K562 (cell line): ENCODE measurements at regions not wholly inside any gene's neighbourhood (a gene's known extent, or its start where the extent isn't known, plus 50 kb on each side); places are given as distances from the start of the nearest gene placed in this dataset.

Source experiments
- ATAC-seq: fragments of 200-7000 bp; cut with Tn5 transposase; 3 replicates; pipeline ENCODE4 v1.9.1; 2020; ENCODE audit warnings: moderate library complexity
- BruUV-seq: library from RNA; stranded (reverse); fragments of 400-500 nt; replicated peaks from 2 replicates; lab custom pipeline; 2021; lab: Mats Ljungman, UMichigan
- CTCF ChIA-PET: fragments of 300-600 bp; formaldehyde crosslinking; extraction: SDS; loops from one replicate; lab custom pipeline; 2021; ENCODE audit warnings: low intra/inter-chr PET ratio; lab: Yijun Ruan, JAX
- POLR2A ChIA-PET: fragments of 300-600, 350-650 bp; sonication (Branson Sonifier 250); formaldehyde crosslinking; extraction: SDS; loops from one replicate; lab custom pipeline; 2021; ENCODE audit warnings: antibody characterized with exemption, inconsistent platforms; lab: Yijun Ruan, JAX
- DNase-seq, 4 experiments: peaks; one replicate each; pipeline versions ENCODE4 v3.0.0 to v3.0.0-alpha.2; 2011 to 2018; ENCODE audit warnings: low spot score in 3 of 4, mixed read lengths in 3 of 4; ENCODE audit errors: extremely low read depth in 1 of 4
- FAIRE-seq: peaks from 2 replicates; lab custom pipeline; 2011; peaks lifted over from hg19 to GRCh38; lab: Jason Lieb, UNC
- H2AFZ ChIP-seq: 2 replicates; pipeline ENCODE4 v1.6.0; 2011; ENCODE audit warnings: low read depth, low read length, control low read depth, inconsistent platforms
- H3K27ac ChIP-seq: fragments of 200-600 bp; 3 replicates; pipeline ENCODE4 v1.8.0; 2011; ENCODE audit warnings: low read depth, mild to moderate bottlenecking, control low read depth, inconsistent platforms, low read length, moderate library complexity, mixed read lengths; ENCODE audit errors: extremely low read depth
- H3K27me3 ChIP-seq, 2 experiments: fragments of 300-600 bp in 1 of 2; 2 replicates in 1 of 2; 3 replicates in 1 of 2; pipeline versions ENCODE4 v1.6.0 to v1.8.0; 2011; ENCODE audit warnings: inconsistent platforms in 2 of 2, low read length in 2 of 2, mild to moderate bottlenecking in 1 of 2, mixed read lengths in 1 of 2, moderate library complexity in 1 of 2; ENCODE audit not compliant: control insufficient read depth in 2 of 2, insufficient read depth in 2 of 2
- H3K36me3 ChIP-seq: fragments of 300-600 bp; 3 replicates; pipeline ENCODE4 v1.8.0; 2011; ENCODE audit warnings: mild to moderate bottlenecking, low read length, inconsistent platforms; ENCODE audit not compliant: control insufficient read depth, insufficient read depth
- H3K4me1 ChIP-seq, 2 experiments: fragments of 200-600 bp in 1 of 2; replicated peaks in 1 of 2; 2 replicates in 1 of 2; 3 replicates in 1 of 2; pipeline versions ENCODE4 v1.5.1 to v1.8.0; 2011; ENCODE audit warnings: inconsistent platforms in 2 of 2, low read length in 2 of 2, mild to moderate bottlenecking in 1 of 2, mixed read lengths in 1 of 2, moderate library complexity in 1 of 2; ENCODE audit not compliant: control insufficient read depth in 2 of 2, insufficient read depth in 2 of 2
- H3K4me2 ChIP-seq: 2 replicates; pipeline ENCODE4 v1.6.1; 2011; ENCODE audit warnings: low read length, control low read depth, inconsistent platforms, mixed read lengths; ENCODE audit not compliant: insufficient read depth
- H3K4me3 ChIP-seq: fragments of 200-600 bp; sonication (generic), shearing (Covaris generic); 2 replicates; pipeline ENCODE4 v1.5.1; 2016; ENCODE audit warnings: control low read depth, inconsistent platforms
- H3K79me2 ChIP-seq: fragments of 200-600 bp; 3 replicates; pipeline ENCODE4 v1.8.0; 2011; ENCODE audit warnings: low read length, inconsistent platforms; ENCODE audit not compliant: control insufficient read depth, insufficient read depth
- H3K9ac ChIP-seq, 2 experiments: 2 replicates each; pipeline versions ENCODE4 v1.6.0 to v1.6.1; 2011; ENCODE audit warnings: low read depth in 2 of 2, low read length in 2 of 2, control low read depth in 1 of 2, inconsistent platforms in 1 of 2, mild to moderate bottlenecking in 1 of 2, mixed read lengths in 1 of 2; ENCODE audit not compliant: insufficient read depth in 1 of 2
- H3K9me1 ChIP-seq: one replicate; pipeline ENCODE4 v1.6.0; 2011; ENCODE audit warnings: inconsistent platforms, mild to moderate bottlenecking, low read length, moderate library complexity; ENCODE audit not compliant: control insufficient read depth, insufficient read depth
- H3K9me3 ChIP-seq: replicated peaks from 2 replicates; pipeline ENCODE4 v1.5.1; 2011; ENCODE audit warnings: low read depth, low read length, inconsistent platforms; ENCODE audit not compliant: control insufficient read depth, insufficient read depth
- H4K20me1 ChIP-seq: replicated peaks from 2 replicates; pipeline ENCODE4 v1.6.1; 2011; ENCODE audit warnings: low read length, inconsistent platforms, mixed read lengths; ENCODE audit not compliant: control insufficient read depth, insufficient read depth
- AFF4 ChIP-seq: sonication (generic); formaldehyde crosslinking; IDR thresholded peaks from 2 replicates; pipeline ENCODE4 v1.8.0; 2023; ENCODE audit warnings: mild to moderate bottlenecking, missing genetic modification reagents
- ARID2 ChIP-seq: fragments of 450-650 bp; IDR thresholded peaks from 2 replicates; pipeline ENCODE4 v1.6.1; 2017; ENCODE audit warnings: antibody characterized with exemption, mild to moderate bottlenecking
- EWSR1 ChIP-seq: fragments of 450-650 bp; IDR thresholded peaks from 2 replicates; pipeline ENCODE4 v1.6.1; 2018; ENCODE audit warnings: borderline replicate concordance, mild to moderate bottlenecking, low read depth, moderate library complexity; ENCODE audit not compliant: partially characterized antibody
- FOXP4 ChIP-seq: sonication (generic); formaldehyde crosslinking; IDR thresholded peaks from 2 replicates; pipeline ENCODE4 v1.8.0; 2022; ENCODE audit warnings: mild to moderate bottlenecking, missing genetic modification reagents, borderline replicate concordance
- ZNF584 ChIP-seq: fragments of 200-800 bp; sonication (Bioruptor generic); IDR thresholded peaks from 2 replicates; pipeline ENCODE4 v1.6.1; 2016; ENCODE audit warnings: low read depth, mild to moderate bottlenecking, missing genetic modification characterization, missing compliant biosample characterization
- ZSCAN29 ChIP-seq: fragments of 450-650 bp; IDR thresholded peaks from 2 replicates; pipeline ENCODE4 v1.6.1; 2017
- WGBS: fragments of 100-300 bp; shearing (Covaris generic); methylation state at CpG from one replicate; pipeline ENCODE4 v1.1.6; 2016; ENCODE audit warnings: low coverage, mixed read lengths; ENCODE audit not compliant: insufficient coverage; ENCODE audit errors: missing lambda C conversion rate; 5-methylcytosine and 5-hydroxymethylcytosine counted together
- in situ Hi-C: fragments of 300-500 bp; cut with MboI; formaldehyde crosslinking; loops from 4 replicates; pipeline ENCODE4 v1.15.0; 2018; ENCODE audit warnings: inconsistent platforms, mixed read lengths
- intact Hi-C: fragments of 100-400 bp; cut with micrococcal nuclease; formaldehyde crosslinking; loops from 2 replicates; pipeline ENCODE4 v1.14.2; 2022
- TF ChIP-seq, protein P1 (sequence below), 2 experiments: IDR thresholded peaks; 2 replicates each; pipeline ENCODE4 v1.6.1; 2011; ENCODE audit warnings: borderline replicate concordance in 1 of 2, control low read depth in 1 of 2, low read depth in 1 of 2, low read length in 1 of 2, mild to moderate bottlenecking in 1 of 2, mixed read lengths in 1 of 2, moderate library complexity in 1 of 2; ENCODE audit not compliant: insufficient read depth in 1 of 2, insufficient read length in 1 of 2, poor library complexity in 1 of 2, severe bottlenecking in 1 of 2; ENCODE audit errors: extremely low read depth in 1 of 2
- TF ChIP-seq, protein P2 (sequence below): fragments of 250-450 bp; sonication (Bioruptor Pico); IDR thresholded peaks from 2 replicates; pipeline ENCODE4 v1.4.0; 2020; ENCODE audit warnings: mild to moderate bottlenecking, moderate library complexity
- TF ChIP-seq, protein P3 (sequence below): fragments of 450-650 bp; IDR thresholded peaks from 2 replicates; pipeline ENCODE4 v1.6.1; 2016; ENCODE audit warnings: missing biosample characterization, missing genetic modification characterization
- TF ChIP-seq, protein P4 (sequence below): sonication (generic); formaldehyde crosslinking; IDR thresholded peaks from 2 replicates; pipeline ENCODE4 v1.8.0; 2022; ENCODE audit warnings: mild to moderate bottlenecking, missing genetic modification reagents

DNA sequence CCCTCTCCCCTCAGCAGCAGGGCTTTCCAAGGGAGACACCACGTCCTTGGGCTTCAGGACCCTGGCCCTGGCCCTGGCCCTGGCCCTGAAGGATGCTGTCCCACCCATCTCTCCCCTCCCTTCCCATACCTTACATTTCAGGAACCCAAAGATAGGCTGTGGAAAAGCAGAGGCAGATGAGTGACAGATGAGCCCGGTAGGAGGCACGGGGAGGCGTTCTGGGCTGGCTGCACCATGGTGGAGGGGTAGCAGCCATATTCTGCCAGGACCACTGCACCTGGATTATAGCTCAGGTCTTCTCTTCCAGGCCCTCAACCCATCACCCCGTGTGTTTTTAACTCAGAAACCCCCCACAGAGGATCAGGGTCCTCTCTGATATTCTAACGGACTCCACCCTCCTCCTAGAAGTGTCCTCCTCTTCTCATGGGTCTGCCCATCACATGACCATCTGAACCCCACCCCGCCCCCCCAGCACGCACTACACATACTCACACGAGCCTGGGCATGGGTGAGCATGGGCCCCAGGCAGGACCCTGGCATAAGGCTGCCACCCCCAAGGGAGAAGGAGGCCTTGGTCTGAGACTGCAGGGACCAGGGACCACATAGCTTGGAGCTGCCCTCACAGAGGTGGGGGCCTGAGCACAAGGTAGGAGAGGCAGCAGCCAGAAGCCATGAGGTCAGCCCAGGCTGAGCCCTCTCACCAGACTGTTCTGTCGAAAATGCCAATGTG, 220.8 kb upstream of the CDH4 start:
- ChIA-PET POLR2A (no interaction called here), CTCF (no interaction called here)
- in situ Hi-C loops, result no loop called here
- no peaks in the 10 kb centered on the region for H3K36me3 ChIP-seq
- no peak overlapping the region for H3K27ac ChIP-seq
- H3K4me3 ChIP-seq, result no peak overlapping the region
- no peaks in the 10 kb centered on the region for H3K9me3 ChIP-seq
- BruUV-seq, result no TSS peak
- H3K79me2 ChIP-seq, result no peaks in the 10 kb centered on the region
- H3K9ac ChIP-seq, result no peak overlapping the region
- intact Hi-C loops, result no loop called here
- no peak overlapping the region for H2AFZ ChIP-seq
- DNase-seq (no peak), FAIRE-seq (no peak), ATAC-seq (no peak)
- 0% methylated on average over 7 of the region's 10 CpGs for WGBS
- no peaks in the 10 kb centered on the region for H3K27me3 ChIP-seq
- no peaks in the 10 kb centered on the region for H3K4me1 ChIP-seq
- H4K20me1 ChIP-seq, result no peaks in the 10 kb centered on the region
- H3K4me2 ChIP-seq, result no peak overlapping the region
- no peaks in the 10 kb centered on the region for H3K9me1 ChIP-seq
- TF ChIP-seq ZNF584 (CRISPR knock-in tag) (no peak), ARID2 (no peak), FOXP4 (no peak), AFF4 (no peak), EWSR1 (no peak), ZSCAN29 (no peak)
- TF ChIP-seq, protein P1, sequence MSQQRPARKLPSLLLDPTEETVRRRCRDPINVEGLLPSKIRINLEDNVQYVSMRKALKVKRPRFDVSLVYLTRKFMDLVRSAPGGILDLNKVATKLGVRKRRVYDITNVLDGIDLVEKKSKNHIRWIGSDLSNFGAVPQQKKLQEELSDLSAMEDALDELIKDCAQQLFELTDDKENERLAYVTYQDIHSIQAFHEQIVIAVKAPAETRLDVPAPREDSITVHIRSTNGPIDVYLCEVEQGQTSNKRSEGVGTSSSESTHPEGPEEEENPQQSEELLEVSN (IDR thresholded peaks at IDR 0.05; ENCODE audit: borderline replicate concordance in 1 of 2, extremely low read depth in 1 of 2, insufficient read depth in 1 of 2, insufficient read length in 1 of 2, low read depth in 1 of 2, low read length in 1 of 2, poor library complexity in 1 of 2, severe bottlenecking in 1 of 2), result no peak
- TF ChIP-seq, protein P2, sequence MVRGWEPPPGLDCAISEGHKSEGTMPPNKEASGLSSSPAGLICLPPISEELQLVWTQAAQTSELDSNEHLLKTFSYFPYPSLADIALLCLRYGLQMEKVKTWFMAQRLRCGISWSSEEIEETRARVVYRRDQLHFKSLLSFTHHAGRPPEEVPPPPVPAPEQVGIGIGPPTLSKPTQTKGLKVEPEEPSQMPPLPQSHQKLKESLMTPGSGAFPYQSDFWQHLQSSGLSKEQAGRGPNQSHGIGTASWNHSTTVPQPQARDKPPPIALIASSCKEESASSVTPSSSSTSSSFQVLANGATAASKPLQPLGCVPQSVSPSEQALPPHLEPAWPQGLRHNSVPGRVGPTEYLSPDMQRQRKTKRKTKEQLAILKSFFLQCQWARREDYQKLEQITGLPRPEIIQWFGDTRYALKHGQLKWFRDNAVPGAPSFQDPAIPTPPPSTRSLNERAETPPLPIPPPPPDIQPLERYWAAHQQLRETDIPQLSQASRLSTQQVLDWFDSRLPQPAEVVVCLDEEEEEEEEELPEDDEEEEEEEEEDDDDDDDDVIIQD (CRISPR knock-in tag), result no peak
- TF ChIP-seq, protein P3, sequence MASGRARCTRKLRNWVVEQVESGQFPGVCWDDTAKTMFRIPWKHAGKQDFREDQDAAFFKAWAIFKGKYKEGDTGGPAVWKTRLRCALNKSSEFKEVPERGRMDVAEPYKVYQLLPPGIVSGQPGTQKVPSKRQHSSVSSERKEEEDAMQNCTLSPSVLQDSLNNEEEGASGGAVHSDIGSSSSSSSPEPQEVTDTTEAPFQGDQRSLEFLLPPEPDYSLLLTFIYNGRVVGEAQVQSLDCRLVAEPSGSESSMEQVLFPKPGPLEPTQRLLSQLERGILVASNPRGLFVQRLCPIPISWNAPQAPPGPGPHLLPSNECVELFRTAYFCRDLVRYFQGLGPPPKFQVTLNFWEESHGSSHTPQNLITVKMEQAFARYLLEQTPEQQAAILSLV (tag), result no peak
- TF ChIP-seq, protein P4, sequence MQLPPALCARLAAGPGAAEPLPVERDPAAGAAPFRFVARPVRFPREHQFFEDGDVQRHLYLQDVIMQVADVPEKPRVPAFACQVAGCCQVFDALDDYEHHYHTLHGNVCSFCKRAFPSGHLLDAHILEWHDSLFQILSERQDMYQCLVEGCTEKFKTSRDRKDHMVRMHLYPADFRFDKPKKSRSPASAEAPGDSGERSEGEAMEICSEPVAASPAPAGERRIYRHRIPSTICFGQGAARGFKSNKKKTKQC (CRISPR knock-in tag), result no peak
